Stomach (tissue), 4 donors: ENCODE measurements at regions not wholly inside any gene's neighbourhood (a gene's known extent, or its start where the extent isn't known, plus 50 kb on each side); places are given as distances from the start of the nearest gene placed in this dataset.

ENCODE experiments used
- CTCF ChIP-seq, 7 experiments: fragments of 450-650 bp in 4 of 7; fragments of 200-600 bp in 3 of 7; sonication (generic) in 3 of 7; IDR thresholded peaks; one replicate each; pipeline ENCODE4 v1.5.1; 2016 to 2019; ENCODE audit warnings: antibody characterized with exemption in 7 of 7, control low read depth in 2 of 7, mild to moderate bottlenecking in 1 of 7
- POLR2A ChIP-seq, 4 donors: fragments of 450-650 bp; IDR thresholded peaks; one replicate each; pipeline ENCODE4 v1.6.1; 2016; ENCODE audit warnings: antibody characterized with exemption in 4 of 4, control low read depth in 2 of 4, mild to moderate bottlenecking in 1 of 4, moderate library complexity in 1 of 4

GRCh38 chr6:122886481-122886880 is 97.4 kb downstream of the SMPDL3A start:
- no peak for TF ChIP-seq CTCF (IDR thresholded peaks at IDR 0.05)
- no peak for TF ChIP-seq POLR2A (IDR thresholded peaks at IDR 0.05)
